Omental fat pad (tissue), 3 donors: ENCODE measurements at regions not wholly inside any gene's neighbourhood (a gene's known extent, or its start where the extent isn't known, plus 50 kb on each side); places are given as distances from the start of the nearest gene placed in this dataset.

Experiments
- ATAC-seq: fragments of 150-250 bp; one replicate; pipeline ENCODE4 v1.9.1; 2016; ENCODE audit warnings: mild to moderate bottlenecking, moderate library complexity; ENCODE audit not compliant: low FRiP score
- DNase-seq: peaks from one replicate; pipeline ENCODE4 v3.0.0-alpha.2; 2019; ENCODE audit warnings: low spot score
- TF ChIP-seq, protein P1 (sequence below), 3 donors: fragments of 450-650 bp; IDR thresholded peaks; one replicate each; pipeline ENCODE4 v1.5.1; 2016 to 2017; ENCODE audit warnings: antibody characterized with exemption in 3 of 3, mild to moderate bottlenecking in 3 of 3, moderate library complexity in 2 of 3

DNA sequence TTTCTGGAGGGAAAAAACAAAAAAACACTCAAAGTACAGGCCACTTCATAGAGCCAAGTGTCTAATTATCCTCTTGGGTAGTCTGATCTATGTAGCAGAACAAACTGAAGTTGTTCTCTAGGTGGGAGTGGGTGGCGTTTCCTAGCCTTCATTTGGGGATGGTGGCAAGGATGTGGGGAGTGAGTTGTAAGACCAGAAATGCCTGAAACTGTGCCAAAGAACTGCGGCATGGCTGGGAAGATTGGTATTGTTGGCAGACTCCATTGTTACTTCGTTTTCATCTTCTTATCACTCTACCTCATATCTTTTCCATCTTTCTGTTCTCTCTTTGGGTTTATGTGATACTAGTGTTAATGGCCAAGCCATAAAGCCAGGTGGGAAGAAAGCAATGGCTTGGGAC is 177.3 kb upstream of the DDHD1 start:
- ATAC-seq (no peak), DNase-seq (no peak)
- TF ChIP-seq, protein P1, sequence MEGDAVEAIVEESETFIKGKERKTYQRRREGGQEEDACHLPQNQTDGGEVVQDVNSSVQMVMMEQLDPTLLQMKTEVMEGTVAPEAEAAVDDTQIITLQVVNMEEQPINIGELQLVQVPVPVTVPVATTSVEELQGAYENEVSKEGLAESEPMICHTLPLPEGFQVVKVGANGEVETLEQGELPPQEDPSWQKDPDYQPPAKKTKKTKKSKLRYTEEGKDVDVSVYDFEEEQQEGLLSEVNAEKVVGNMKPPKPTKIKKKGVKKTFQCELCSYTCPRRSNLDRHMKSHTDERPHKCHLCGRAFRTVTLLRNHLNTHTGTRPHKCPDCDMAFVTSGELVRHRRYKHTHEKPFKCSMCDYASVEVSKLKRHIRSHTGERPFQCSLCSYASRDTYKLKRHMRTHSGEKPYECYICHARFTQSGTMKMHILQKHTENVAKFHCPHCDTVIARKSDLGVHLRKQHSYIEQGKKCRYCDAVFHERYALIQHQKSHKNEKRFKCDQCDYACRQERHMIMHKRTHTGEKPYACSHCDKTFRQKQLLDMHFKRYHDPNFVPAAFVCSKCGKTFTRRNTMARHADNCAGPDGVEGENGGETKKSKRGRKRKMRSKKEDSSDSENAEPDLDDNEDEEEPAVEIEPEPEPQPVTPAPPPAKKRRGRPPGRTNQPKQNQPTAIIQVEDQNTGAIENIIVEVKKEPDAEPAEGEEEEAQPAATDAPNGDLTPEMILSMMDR (IDR thresholded peaks at IDR 0.05) = no peak

DNA sequence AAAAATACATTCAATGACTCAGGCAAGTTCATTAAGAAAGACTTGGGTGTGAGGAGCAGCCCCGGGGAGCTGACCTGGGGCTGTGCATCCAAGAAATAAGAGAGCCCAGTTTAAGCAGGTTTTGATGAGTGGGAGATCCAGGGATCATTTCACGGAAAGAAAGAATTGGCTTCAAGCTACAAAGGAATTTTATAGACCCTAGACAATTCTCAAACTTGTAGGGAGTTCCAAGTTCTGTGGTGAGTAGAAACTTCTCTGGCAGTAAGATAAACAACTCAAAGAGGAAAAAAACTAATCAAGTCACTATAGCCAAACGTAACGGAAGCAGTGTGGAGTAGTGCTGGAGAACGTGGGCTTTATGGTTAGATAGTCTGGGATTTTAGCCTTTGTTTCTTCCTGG is 175.7 kb upstream of the DDHD1 start:
- no peak for ATAC-seq
- TF ChIP-seq, protein P1 (IDR thresholded peaks at IDR 0.05) = no peak
- no peak for DNase-seq

DNA sequence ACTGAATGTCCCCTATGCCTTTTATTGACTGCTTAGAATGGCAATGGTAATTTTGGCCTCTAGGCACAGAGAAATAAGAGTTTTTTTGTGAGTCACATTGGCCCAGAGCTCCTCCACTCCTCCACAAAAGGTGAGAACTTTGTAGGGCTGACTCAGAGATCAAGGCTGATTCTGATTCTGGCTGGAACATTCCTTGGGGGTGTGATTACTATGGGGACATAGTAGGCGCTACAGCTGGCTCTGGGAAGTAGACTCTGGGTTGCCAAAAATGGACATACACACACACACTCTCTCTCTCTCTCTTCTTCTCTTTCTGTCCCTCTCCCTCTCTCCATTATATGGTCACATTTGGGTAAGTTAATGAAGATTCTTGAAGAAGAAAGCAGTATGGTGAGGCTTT is 174.6 kb upstream of the DDHD1 start:
- ATAC-seq (peak; percentile 83), DNase-seq (no peak)
- TF ChIP-seq, protein P1 (IDR thresholded peaks at IDR 0.05) = no peak

DNA sequence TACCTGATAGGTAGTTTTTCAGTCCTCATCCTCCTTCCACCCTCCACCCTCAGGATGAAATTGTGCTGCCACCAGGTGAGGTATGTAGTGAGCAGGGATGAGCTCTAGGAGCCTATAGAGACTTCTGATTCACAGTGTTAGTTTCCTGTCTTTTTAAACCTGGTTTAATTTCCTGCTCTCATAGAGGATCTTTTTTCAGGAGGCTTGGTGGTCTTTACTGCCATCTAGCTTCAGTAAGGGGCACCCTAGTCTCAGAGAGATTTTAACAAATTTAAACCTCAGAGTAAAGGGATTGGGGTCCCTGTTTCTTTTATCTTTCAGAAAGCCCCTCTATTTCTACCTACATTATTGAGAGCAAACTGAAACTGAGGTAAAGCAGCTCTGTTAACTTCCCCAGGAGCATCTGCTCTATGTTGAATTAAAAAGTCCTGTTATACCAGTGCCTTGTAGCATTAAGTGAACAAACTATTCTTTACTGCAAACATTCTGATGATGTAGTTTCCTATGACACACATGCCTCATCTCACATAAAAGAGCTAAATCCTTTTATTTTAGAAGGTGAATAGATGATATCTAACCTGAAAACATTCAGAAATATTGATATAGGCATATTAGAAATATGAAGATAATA is 172.2 kb upstream of the DDHD1 start:
- ATAC-seq = no peak
- DNase-seq = no peak
- TF ChIP-seq, protein P1 (IDR thresholded peaks at IDR 0.05) = no peak

DNA sequence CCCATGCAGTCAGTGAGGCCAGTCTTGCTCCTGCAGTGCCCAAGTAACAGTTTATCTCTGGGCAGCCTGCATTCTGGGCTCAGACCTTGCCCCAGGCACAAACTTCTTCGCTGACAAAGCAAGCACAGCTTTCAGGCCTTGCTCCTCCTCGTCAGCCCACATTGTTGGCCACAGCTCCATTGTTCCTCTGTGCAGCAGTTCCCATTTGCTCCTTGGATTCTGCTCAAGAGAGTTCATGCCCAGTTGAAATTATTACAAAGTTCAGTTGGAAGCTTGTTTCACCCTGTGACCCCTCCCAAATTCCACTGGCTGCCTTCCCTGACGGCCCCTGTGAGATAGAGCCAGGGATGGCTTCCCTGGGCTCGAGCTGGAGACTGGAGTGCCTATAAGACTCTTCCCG is 163.4 kb upstream of the DDHD1 start:
- DNase-seq (no peak), ATAC-seq (no peak)
- TF ChIP-seq, protein P1 (IDR thresholded peaks at IDR 0.05) = no peak

DNA sequence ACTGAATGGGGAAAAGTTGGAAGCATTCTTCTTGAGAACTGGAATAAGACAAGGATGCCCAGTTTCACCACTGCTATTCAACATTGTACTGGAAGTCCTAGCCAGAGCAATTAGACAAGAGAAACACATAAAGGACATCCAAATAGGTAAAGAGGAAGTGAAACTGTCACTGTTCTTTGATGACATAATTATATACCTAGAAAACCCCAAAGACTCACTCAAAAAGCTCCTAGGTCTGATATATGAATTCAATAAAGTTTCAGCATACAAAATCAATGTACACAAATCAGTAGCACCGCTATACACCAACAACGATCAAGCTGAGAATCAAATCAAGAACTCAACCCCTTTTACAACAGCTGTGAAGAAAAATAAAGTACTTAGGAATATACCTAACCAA is 157.3 kb upstream of the DDHD1 start:
- TF ChIP-seq, protein P1 (IDR thresholded peaks at IDR 0.05) = no peak
- no peak for ATAC-seq
- DNase-seq = no peak

DNA sequence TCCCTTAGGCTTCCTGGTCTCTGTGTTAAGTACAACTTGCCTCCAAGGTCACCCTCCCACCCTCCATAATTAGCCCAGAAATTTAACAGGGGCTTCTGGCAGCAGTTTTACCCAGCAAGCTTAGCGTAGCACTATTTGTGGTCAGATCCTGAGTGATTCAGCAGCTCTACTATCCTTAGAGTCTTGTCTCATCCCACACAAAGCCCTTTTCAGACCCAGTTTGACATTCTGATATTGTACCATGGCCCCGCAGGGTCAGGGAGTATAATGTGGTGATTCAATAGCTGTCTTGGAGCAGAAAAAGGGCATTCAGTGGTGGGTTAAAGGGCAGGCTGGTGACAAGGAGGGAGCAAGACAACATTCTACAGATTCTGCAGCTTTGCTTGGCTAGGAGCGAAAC is 153.8 kb upstream of the DDHD1 start:
- DNase-seq (no peak), ATAC-seq (peak; percentile 63)
- TF ChIP-seq, protein P1 (IDR thresholded peaks at IDR 0.05) = no peak
